GM12878 (cell line): ENCODE measurements at regions not wholly inside any gene's neighbourhood (a gene's known extent, or its start where the extent isn't known, plus 50 kb on each side); places are given as distances from the start of the nearest gene placed in this dataset.

Experiments
- ATAC-seq: fragments of 200-7000 bp; cut with Tn5 transposase; 3 replicates; pipeline ENCODE4 v1.9.1; 2020; ENCODE audit warnings: mild to moderate bottlenecking, moderate library complexity
- BruUV-seq: library from RNA; stranded (reverse); fragments of 400-500 nt; replicated peaks from 2 replicates; lab custom pipeline; 2021; lab: Mats Ljungman, UMichigan
- CTCF ChIA-PET: fragments of 300-600 bp; sonication (Branson Sonifier 250); formaldehyde crosslinking; extraction: SDS; loops from one replicate; lab custom pipeline; 2021; ENCODE audit warnings: inconsistent platforms; lab: Yijun Ruan, JAX
- POLR2A ChIA-PET: fragments of 350-600 bp; formaldehyde crosslinking; extraction: SDS; loops from one replicate; lab custom pipeline; 2021; ENCODE audit warnings: inconsistent platforms; lab: Charles Lee
- RAD21 ChIA-PET: fragments of 300-600 bp; sonication (Branson Sonifier 250); formaldehyde crosslinking; loops from one replicate; lab custom pipeline; 2023; ENCODE audit warnings: antibody characterized with exemption; ENCODE audit not compliant: unreplicated experiment; lab: Charles Lee
- SMC1A ChIA-PET: fragments of 300-600 bp; sonication (Branson Sonifier 250); formaldehyde crosslinking; loops from one replicate; lab custom pipeline; 2023; ENCODE audit not compliant: unreplicated experiment, uncharacterized antibody; lab: Charles Lee
- DNase-seq: peaks from one replicate; pipeline ENCODE4 v3.0.0-alpha.2; 2011; ENCODE audit warnings: low read depth, low spot score
- FAIRE-seq: peaks from 3 replicates; lab custom pipeline; 2011; peaks lifted over from hg19 to GRCh38; lab: Jason Lieb, UNC
- H2AFZ ChIP-seq: 2 replicates; pipeline ENCODE4 v1.6.0; 2011; ENCODE audit warnings: low read depth, low read length, control low read depth; ENCODE audit not compliant: control insufficient read depth
- H3K27ac ChIP-seq: 2 replicates; pipeline ENCODE4 v1.5.1; 2011; ENCODE audit warnings: control low read depth; ENCODE audit not compliant: control insufficient read depth, insufficient read depth
- H3K27me3 ChIP-seq, 2 experiments: replicated peaks in 1 of 2; 2 replicates each; pipeline versions ENCODE4 v1.6.0 to v1.6.1; 2011; ENCODE audit warnings: low read length in 1 of 2; ENCODE audit not compliant: control insufficient read depth in 2 of 2, insufficient read depth in 2 of 2
- H3K36me3 ChIP-seq, 2 experiments: 2 replicates each; pipeline ENCODE4 v1.5.1; 2011; ENCODE audit warnings: low read length in 1 of 2; ENCODE audit not compliant: control insufficient read depth in 2 of 2, insufficient read depth in 2 of 2
- H3K4me1 ChIP-seq: 2 replicates; pipeline ENCODE4 v1.6.1; 2011; ENCODE audit warnings: mild to moderate bottlenecking, low read length, moderate library complexity, mixed read lengths; ENCODE audit not compliant: control insufficient read depth, insufficient read depth
- H3K4me2 ChIP-seq: 2 replicates; pipeline ENCODE4 v1.6.0; 2011; ENCODE audit warnings: control low read depth; ENCODE audit not compliant: control insufficient read depth, insufficient read depth
- H3K4me3 ChIP-seq: fragments of 200-600 bp; sonication (generic); 2 replicates; pipeline ENCODE4 v1.5.1; 2016
- H3K79me2 ChIP-seq: 2 replicates; pipeline ENCODE4 v1.6.0; 2011; ENCODE audit warnings: low read length; ENCODE audit not compliant: control insufficient read depth, insufficient read depth
- H3K9ac ChIP-seq: 2 replicates; pipeline ENCODE4 v1.8.0; 2011; ENCODE audit warnings: low read length, control low read depth, mixed read lengths; ENCODE audit not compliant: control insufficient read depth, insufficient read depth
- H3K9me3 ChIP-seq: replicated peaks from 3 replicates; pipeline ENCODE4 v1.5.1; 2011; ENCODE audit warnings: mild to moderate bottlenecking, low read length; ENCODE audit not compliant: control insufficient read depth, insufficient read depth
- H4K20me1 ChIP-seq: 2 replicates; pipeline ENCODE4 v1.6.0; 2011; ENCODE audit not compliant: control insufficient read depth, insufficient read depth
- FOS ChIP-seq: IDR thresholded peaks from 3 replicates; pipeline ENCODE4 v1.6.1; 2011; ENCODE audit warnings: borderline replicate concordance; ENCODE audit not compliant: insufficient read length; ENCODE audit errors: extremely low read depth
- RAD21 ChIP-seq: IDR thresholded peaks from 2 replicates; pipeline ENCODE4 v1.6.1; 2011; ENCODE audit warnings: mild to moderate bottlenecking, low read depth, low read length, moderate library complexity; ENCODE audit not compliant: insufficient read depth
- RCOR1 ChIP-seq: conservative IDR thresholded peaks from 2 replicates; pipeline ENCODE4 v1.6.1; 2012; ENCODE audit warnings: low read depth, low read length, improper control_type of control experiment
- SIX5 ChIP-seq: IDR thresholded peaks from 2 replicates; pipeline ENCODE4 v1.6.1; 2011; ENCODE audit warnings: mild to moderate bottlenecking, low read depth, low read length, moderate library complexity; ENCODE audit not compliant: severe bottlenecking
- WGBS: methylation state at CpG from one replicate; pipeline ENCODE4 v1.1.6; 2016; ENCODE audit warnings: low lambda C conversion rate; ENCODE audit not compliant: insufficient replicate concordance, insufficient coverage; ENCODE audit errors: missing lambda C conversion rate; 5-methylcytosine and 5-hydroxymethylcytosine counted together
- in situ Hi-C: fragments of 300-500 bp; cut with MboI; formaldehyde crosslinking; loops from 9 replicates; pipeline ENCODE4 v1.14.3; 2018; ENCODE audit warnings: mixed read lengths
- intact Hi-C: fragments of 100-400 bp; cut with micrococcal nuclease; formaldehyde crosslinking; loops from one replicate; pipeline ENCODE4 v1.14.2; 2022; ENCODE audit not compliant: unreplicated experiment
- TF ChIP-seq, protein P1 (sequence below): fragments of 450-650 bp; formaldehyde crosslinking; IDR thresholded peaks from 2 replicates; pipeline ENCODE4 v1.4.0; 2020; ENCODE audit warnings: mild to moderate bottlenecking, moderate library complexity

DNA sequence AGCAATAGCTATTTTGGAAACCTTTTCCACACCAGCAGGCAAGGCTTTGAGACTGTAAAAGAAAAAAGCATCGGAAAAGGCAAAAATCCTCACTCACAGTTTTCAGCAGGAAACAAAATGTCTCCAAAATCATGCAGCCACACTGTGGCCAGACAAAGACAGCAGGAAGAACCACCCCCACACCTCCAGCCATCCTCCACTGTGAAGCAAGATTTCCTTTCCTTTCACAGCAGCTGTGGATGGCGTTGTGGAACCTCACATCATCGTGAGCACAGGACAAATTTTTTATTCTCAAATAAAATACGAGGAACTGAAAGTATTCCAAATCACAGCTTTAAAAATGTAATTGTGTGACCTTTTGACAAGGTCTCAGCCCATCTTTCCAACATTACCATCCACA, 351.7 kb upstream of the NOCT start:
- Histone ChIP-seq H3K36me3 (no peaks in the 10 kb centered on the region), H3K9me3 (no peaks in the 10 kb centered on the region), H3K27me3 (peaks cover 0 to 2% of the 10 kb centered on the region in 2 experiments; a peak in 1 of 4 replicates), H3K4me2 (no peak overlapping the region), H4K20me1 (no peaks in the 10 kb centered on the region), H3K27ac (no peak overlapping the region), H3K4me3 (no peak overlapping the region), H2AFZ (no peak overlapping the region), H3K4me1 (no peaks in the 10 kb centered on the region), H3K9ac (no peak overlapping the region), H3K79me2 (no peaks in the 10 kb centered on the region)
- ChIA-PET CTCF (interaction anchor here (3.6 kb wide), 1 partner anchor 16 kb away, joined by 15 read pairs; no protein-coding TSS in a partner anchor), POLR2A (no interaction called here), RAD21 (interaction anchor here (1.1 kb wide), 1 partner anchor 9 kb away, joined by 3 read pairs; no protein-coding TSS in a partner anchor), SMC1A (interaction anchor here (0.9 to 1.6 kb wide), 8 partner anchors 8 to 421 kb away, joined by 3 to 5 read pairs (median 4); no protein-coding TSS in a partner anchor)
- ATAC-seq: no peak
- no peak for TF ChIP-seq FOS
- no peak for TF ChIP-seq SIX5
- TF ChIP-seq RAD21: no peak
- TF ChIP-seq, protein P1, sequence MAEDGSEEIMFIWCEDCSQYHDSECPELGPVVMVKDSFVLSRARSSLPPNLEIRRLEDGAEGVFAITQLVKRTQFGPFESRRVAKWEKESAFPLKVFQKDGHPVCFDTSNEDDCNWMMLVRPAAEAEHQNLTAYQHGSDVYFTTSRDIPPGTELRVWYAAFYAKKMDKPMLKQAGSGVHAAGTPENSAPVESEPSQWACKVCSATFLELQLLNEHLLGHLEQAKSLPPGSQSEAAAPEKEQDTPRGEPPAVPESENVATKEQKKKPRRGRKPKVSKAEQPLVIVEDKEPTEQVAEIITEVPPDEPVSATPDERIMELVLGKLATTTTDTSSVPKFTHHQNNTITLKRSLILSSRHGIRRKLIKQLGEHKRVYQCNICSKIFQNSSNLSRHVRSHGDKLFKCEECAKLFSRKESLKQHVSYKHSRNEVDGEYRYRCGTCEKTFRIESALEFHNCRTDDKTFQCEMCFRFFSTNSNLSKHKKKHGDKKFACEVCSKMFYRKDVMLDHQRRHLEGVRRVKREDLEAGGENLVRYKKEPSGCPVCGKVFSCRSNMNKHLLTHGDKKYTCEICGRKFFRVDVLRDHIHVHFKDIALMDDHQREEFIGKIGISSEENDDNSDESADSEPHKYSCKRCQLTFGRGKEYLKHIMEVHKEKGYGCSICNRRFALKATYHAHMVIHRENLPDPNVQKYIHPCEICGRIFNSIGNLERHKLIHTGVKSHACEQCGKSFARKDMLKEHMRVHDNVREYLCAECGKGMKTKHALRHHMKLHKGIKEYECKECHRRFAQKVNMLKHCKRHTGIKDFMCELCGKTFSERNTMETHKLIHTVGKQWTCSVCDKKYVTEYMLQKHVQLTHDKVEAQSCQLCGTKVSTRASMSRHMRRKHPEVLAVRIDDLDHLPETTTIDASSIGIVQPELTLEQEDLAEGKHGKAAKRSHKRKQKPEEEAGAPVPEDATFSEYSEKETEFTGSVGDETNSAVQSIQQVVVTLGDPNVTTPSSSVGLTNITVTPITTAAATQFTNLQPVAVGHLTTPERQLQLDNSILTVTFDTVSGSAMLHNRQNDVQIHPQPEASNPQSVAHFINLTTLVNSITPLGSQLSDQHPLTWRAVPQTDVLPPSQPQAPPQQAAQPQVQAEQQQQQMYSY: no peak
- TF ChIP-seq RCOR1: no peak
- WGBS: 23% methylated on average over 4 of the region's 4 CpGs
- FAIRE-seq: no peak
- intact Hi-C loops (no loop called here), in situ Hi-C loops (no loop called here)
- BruUV-seq: no TSS peak
- no peak for DNase-seq
